IPS-NIHi7 (cell line): ENCODE measurements at regions not wholly inside any gene's neighbourhood (a gene's known extent, or its start where the extent isn't known, plus 50 kb on each side); places are given as distances from the start of the nearest gene placed in this dataset.

Experiments
- DNase-seq: peaks from one replicate; pipeline ENCODE4 v3.0.0; 2012; ENCODE audit warnings: mixed read lengths; ENCODE audit errors: extremely low spot score

DNA sequence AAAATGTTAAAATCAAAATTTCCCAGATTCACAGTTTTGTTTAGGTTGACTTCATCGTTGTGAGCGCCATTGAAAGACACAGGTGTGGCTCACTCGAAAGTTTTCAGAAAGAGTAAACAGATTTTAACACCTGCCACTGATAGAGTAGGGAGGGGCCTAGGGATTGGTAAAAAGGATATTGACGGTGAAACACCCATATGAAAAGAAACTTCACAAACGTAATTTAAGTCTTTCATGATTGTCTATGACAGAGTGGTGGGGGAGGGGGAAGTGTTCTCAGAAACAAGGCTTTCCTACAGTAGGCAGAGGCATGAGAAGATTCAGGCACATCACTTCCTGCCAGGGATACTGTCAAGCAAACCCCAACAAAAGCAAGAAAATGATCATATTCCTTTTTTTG is 101.4 kb downstream of the PERP start:
- no peak for DNase-seq

DNA sequence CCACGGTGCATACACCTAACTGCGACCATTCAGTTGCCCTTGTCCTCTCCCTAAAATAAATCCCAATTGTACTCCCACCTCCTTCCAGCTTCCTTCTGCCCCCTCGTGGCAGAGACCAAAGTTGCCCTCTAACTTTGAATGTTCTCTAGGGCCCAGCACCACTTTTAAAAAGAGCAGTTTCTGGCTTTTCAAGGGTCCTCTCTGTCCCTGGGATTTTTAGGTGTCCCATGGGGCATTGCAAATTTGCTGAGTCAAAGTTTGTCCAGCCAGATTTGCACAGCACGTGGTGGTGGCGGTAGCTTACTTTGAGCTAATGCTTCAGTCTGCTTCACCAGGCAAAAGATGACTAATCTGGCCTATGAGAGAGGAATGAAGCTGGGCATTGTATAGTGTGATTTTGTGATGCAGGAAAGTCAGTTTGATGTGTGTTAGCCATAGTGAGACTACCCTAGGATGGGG is 100.2 kb downstream of the PERP start:
- DNase-seq: peak; percentile 77

DNA sequence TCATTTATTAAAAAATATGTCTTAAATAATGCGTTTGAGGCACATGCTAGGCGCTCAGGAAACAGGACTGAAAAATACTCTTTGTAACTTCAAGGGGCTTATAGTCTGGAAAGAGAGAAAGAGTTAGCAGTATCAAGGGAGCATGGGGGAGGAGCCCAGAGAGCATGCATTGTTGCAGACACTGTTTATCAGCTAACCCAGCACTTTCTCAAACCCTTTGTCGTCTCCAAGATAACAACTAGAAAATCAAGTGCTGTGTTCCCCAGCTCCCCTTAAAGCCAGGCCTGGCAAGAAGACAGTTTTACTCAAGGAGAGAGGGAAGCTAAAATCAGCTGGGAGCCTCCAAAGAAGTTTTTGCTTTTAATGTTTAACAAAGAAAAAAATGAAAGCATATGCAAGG is 98.4 kb downstream of the PERP start:
- DNase-seq: no peak

DNA sequence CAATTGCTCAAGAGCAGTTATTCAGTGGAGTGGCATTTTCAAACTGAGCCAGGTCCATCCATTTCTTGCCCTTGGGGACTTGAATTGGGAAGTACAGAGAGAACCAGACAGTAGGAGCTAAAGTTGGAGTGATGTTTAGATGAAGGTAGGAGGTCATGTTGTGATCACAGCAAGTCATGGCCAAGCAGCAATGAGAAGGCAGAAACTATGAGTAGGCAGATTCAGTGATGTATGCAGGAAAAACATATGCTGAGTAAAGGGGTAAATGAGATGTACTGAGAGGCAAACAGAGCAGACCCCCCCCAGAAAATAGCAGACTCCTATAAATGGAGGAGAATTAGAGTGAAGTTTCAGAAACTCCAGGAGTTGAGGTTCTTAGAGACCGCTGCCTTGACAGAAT is 95.8 kb downstream of the PERP start:
- no peak for DNase-seq

DNA sequence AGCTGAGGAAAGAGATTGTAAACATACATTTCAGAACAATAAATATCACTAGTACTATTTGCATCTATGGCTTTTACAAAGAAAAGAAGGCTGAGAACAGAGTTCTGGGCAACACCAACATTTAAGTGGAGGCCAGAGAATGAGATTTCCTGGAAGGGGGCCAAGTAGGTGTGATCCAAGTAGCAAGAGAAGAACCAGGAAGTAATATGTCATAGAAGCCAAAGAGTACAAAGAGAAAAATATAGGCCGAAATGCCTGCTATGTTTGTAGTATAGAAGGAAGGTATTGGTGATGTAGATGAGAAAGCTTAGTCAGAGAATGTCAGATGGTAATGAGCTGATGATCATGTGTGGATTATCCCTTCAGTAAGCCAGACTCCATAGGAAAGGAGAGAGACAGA is 94.5 kb downstream of the PERP start:
- no peak for DNase-seq

DNA sequence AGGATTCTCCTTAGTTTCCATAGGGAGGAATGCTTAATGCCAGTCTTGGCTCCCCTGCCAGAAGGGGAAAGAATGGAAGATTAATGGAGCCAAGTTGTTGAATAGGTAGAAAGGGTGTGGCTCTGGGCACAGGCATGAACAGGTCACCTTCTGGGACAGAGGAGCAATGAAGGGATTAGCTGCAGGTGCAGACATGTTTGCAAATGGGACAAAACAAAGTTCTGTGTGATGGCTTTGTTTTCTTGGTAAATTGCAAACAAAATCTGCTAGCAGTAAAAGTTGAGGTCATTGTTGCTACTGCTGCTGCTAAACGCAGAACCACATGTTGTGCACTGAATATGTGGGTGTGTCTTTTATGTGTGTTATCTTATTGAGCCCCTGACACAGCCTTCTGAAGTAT is 93.3 kb downstream of the PERP start:
- DNase-seq: no peak

DNA sequence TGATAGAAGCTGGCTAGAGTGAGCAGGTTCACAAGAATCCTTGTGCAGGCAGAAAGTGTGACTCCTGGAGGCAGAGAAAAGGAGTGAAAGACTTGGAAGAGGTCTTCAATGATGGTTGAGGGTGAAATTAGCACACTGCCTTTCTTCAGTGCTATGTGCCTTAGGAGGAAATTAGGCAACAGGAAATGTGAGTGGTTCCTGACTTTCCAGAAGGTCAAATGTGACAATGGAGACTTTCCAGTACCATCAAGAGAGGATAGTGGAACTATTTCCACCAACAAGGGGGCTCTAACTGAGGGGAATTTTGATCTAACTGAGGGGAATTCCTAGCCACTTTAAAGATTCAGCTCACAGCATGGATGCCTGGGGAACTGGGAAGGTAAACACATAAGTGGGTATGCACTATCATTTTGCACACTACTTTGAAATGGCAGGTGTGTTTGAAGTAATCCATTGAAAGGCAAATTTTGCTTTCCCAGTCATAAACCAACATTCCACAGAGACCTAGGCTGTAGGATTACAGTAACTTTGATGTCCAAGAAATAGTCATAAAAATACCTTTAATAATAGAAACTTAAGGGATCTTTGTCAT is 90.0 kb downstream of the PERP start:
- no peak for DNase-seq

DNA sequence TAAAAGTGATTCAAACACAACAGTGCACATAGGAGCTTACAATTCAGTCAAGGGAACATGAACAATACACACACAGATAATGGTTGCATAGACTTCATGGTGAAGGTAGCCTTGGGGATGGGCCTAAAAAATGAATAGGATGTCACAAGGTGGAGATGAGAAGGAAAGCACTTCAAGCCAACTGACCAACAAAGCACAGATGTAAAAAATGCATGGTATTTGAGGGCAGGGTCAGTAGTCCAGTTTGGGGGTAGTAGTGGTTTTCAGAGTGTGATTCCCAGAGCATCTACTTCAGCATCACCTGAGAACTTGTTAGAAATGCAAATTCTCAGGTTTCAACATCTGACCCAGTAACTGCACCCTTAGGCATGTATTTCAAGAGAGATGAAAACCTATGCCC is 88.9 kb downstream of the PERP start:
- no peak for DNase-seq

DNA sequence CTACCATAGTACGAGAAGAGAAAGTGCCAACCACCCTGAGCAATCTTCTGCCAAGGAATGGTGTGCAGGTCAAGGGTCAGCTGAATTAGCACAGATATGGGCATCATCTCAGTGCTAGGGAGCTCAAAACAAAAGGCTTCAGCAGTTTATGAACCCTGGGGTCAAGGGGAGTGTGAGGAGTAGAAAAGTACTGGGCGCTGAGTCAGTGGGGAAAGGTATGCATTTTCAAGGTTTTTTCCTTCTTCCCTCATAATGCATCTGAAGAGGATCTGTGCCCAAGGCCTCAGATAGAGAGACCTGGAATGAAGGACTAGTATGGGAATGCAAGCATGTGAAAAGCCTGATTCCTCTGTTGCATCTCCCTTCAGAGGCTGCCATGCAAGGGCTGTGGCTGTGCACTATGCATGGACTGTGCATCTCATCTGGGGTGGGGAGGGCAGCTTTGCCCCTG is 81.7 kb downstream of the PERP start:
- DNase-seq: no peak

DNA sequence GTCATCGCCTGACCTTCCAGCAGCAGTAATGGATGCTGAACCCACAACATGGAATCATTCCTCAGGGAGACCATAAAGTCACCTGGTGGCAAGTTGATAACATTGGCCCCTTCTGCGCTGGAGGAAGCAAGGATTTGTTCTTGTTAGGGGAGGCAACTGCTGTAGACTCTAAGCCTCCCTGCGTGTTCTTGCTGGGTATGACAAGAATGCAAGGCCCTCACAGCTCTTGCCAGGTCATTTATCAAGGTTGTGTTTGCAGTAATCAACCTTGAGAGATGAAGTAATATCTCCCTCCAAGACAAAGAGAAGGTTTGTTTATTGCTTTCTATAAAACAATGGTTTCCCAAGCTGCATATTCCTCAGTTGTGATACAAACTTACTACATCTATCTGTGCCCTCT is 80.9 kb downstream of the PERP start:
- no peak for DNase-seq

DNA sequence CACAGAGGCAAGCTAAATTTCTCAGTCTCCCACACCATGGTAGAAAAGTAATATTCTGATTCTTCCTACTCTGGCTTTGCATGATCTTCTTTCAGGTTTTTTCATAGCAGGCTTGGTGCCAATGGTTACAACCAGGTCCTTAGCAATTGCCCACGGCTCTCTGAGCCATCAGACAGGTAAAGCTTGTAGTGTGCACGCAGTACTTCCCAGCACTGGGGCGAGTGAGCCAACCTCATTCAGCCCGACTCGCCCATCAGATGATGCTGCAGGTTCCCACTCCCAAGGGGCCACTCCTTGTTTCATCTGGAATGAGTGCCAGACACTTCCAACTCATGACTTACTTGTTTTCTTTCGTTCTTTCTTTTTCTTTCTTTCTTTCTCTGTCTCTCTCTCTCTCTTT is 78.3 kb downstream of the PERP start:
- no peak for DNase-seq

DNA sequence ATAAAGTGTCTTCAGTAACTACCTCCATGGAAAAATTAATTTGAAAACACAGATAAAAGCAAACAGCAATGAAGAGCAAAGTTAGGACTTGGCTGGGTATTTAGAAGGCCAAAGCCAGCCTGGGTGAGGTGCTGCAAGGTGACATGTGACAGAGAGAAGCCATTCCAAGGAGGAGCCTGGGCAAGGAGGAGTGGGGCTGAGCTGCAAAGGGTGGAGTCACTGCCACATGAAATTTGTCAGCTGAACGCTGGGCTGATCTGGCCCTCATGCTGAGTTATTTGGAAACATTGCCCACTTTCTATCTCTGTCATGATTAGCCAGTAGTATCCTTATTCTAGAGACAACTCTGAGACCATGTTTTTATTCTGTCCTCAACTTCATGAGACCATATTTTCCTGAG is 76.3 kb downstream of the PERP start:
- no peak for DNase-seq

DNA sequence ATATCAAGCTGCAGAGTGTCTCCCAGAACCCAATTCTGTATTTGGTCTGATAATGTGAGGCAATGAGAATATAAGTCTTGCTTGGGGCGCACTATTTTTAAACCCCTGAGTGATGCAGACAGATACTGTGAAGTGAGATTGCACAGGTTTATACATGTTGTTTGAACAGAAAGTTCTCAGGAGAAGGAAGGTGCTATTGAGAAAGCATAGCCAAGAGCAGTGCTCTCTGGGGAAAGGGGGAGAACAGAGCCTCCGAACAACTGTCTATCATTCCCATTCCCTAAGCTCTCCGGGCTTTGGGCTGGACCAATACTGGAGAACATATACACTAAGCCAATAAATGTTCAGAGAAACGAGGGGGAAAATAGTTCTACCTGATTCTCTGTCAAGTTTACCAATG is 75.8 kb downstream of the PERP start:
- DNase-seq: no peak

DNA sequence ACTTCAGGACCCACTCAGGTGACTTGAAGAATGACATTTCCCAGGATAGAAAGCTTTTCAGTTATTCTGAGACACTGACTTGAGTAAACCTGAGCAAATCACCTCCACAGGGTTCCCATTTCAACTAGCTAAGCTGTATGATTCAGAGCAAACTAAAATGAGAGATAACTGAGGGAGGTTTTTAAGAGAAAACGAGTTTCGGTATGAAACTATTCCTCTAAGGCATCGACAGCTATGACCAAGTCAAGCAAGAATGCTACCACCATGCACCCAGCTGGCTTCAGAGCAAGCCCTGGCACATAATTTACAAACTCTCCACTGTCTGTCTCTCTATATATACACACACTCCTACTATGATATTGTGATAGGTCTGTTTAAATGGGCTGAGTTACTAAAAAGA is 75.4 kb downstream of the PERP start:
- DNase-seq: no peak

DNA sequence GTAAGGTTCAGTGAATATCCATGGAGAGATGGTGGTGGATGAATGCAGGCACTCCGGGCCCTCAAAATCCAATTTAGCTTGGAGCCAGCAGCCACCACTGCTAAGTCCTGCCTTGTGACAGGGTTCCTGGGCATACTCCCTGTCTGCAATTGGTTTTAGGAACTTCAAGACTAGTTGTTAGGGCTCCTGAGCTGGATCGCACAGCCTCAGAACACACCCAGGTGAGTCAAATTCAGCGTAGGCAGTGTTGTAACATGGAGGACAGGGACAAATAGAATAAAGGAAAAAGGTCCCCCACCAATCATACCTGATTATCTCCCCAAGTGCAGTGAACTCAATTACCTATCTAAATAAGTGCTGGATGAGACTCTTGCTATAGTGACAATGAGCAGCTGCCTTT is 74.6 kb downstream of the PERP start:
- no peak for DNase-seq

DNA sequence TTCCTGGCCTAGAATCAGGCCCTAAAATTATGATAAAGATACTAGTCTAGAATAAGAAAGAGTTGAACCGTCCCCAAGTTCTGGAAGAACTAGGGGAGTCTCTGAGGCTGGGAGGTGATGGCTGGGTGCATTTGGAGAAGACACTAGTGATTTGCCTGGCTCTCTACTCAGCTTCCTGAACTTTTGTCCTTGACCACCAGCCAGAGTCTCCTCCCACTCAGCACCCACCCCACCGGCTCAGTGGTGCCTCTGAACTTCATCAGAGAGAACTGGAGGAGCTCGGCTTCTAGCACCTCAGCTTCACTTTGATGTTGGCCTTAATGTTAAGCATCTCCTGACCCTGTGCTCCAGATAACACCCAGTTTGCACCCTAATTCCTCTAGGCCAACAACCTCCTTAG is 73.0 kb downstream of the PERP start:
- DNase-seq: no peak

DNA sequence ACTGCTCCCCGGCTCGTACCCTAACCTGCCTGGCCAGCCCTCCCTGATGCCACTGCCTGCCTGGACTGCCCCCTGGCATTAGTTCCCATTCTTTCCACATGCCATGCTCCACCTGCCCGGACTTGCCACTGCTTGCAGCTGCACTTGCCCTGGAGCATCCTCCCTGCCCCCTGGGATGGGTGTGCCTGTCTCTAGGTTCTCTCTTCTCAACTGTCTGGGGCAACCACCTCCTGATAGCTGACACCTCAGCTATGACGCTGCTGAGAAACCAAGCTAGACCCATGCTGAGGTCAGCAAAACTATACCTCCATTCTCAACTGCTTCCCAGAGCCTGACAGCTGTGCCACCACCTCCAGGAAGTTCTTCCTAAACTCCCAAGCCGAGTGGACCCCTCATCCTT is 72.1 kb downstream of the PERP start:
- no peak for DNase-seq

DNA sequence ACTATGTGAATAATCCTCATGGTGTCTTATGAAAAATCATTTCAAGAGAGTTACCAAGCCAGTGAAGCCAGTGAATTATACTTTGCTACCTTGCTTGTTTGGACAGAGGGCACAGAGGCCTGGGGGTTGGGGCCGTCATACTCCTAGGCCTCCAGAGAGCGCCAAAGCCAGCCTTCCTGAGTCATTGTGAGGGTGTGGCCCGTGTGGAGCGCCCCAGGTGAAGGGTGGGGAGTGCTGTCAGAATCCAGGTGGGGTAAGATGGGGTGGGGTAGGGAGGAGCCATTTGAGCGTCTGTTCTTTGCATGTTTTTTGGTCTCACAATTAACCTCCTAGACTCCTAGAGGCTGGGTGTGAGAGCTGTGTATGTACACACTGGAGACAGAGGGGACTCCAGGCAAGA is 71.1 kb downstream of the PERP start:
- peak; percentile 32 for DNase-seq

DNA sequence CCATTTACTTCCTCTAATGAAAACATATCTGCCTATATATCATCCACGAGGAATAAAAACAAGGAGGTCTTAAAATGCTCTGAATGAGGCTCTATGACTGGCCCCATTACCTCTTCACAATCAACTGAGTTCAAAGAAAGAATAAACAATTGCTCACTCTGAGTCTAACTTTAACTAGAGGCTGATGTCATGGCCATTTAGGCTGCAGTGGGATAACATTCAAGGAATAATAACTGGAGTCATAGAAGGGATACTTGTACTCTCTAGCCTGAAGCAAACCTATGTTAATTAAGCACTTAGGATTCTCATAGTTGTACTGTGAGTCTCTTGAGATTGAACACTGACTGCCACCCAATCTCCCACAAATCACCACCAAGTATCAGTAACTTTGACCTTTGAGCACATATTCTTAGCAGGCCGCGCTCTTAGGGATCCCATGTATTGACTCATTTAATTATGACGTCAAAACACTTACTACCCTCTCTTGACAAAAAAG is 70.2 kb downstream of the PERP start:
- no peak for DNase-seq

DNA sequence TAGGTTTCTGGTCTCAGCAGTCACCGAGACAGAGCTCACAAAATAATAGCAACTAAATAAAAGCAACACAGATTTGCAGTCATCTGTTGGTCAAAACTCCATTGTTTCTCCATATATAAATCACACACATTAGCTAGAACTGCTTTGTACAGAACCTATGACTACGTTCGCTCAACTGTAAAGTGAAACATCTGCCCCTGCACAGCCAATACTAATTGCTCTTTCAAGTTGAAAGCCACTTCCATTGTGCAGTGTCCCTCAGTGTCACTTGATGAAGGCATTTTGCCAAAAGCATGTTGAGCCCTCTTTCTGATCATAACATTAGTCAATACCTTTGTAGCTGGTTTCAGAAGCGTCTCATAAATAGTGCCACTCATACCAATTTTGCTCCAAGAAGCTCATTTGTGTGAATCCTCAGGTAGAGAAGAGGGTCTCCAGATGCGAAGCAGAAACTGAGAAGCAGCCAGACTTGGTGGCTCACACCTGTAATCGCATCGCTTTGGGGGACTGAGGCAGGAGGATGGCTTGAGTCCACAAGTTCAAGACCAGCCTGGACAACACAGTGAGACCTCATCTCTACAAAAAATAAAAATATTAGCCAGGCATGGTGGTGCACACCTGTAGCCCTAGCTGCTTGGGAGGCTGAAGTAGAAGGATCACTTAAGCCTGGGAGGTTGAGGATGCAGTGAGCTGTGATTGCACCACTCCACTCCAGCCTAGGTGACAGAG is 68.9 kb downstream of the PERP start:
- no peak for DNase-seq
